ENCODE measurements at regions not wholly inside any gene's neighbourhood (a gene's known extent, or its start where the extent isn't known, plus 50 kb on each side); places are given as distances from the start of the nearest gene placed in this dataset.
"Not testable (repeated sequence)": the region's sequence is repeated elsewhere in the genome, so short reads cannot be mapped to it uniquely, and the experiment has no call there.

DNA sequence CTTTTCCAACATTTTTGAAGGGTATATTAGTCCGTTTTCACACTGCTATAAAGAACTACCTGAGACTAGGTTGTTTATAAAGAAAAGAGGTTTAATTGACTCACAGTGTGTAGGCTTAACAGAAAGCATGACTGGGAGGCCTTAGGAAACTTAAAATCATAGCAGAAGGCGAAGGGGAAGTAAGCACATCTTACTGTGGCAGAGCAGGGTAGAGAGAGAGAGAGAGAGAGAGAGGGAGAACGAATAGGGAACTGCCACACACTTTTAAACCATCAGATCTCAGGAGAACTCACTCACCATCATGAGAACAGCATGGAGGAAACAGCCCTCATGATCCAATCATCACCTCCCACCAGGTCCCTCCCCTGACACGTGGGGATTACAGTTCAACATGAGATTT is 420.3 kb downstream of the SOCS6 start:
- no peak for DNase-seq (ENCODE audit: low read depth)
- no peak overlapping the region for H3K4me3 ChIP-seq (ENCODE audit: low read depth, low read length)
- TF ChIP-seq CTCF (IDR thresholded peaks at IDR 0.05; ENCODE audit: low read depth, low read length, missing control alignments): no peak

- TF ChIP-seq CTCF (IDR thresholded peaks at IDR 0.05; ENCODE audit: low read depth, low read length, missing control alignments): no peak
- no peak for DNase-seq (ENCODE audit: low read depth)
- H3K4me3 ChIP-seq (ENCODE audit: low read depth, low read length): no peak overlapping the region
Observed at GRCh38 chr18:70705831-70706416, 417.1 kb downstream of the SOCS6 start.

DNA sequence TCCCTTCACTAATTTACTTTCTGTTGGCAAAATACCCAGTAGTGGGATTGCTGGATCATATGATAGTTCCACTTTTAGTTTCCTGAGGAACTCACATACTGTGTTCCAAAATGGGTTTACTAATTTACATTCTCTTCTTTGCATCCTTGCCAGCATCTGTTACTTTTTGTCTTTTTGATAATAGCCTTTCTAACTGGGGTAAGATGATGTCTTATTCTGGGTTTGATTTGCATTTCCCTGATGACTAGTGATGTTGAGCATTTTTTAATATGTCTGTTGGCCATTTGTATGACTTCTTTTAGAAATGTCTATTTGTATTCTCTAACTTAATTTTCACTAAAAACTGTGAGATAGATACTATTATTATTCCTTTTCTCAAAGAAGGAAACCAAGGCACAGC is 411.7 kb downstream of the SOCS6 start:
- H3K4me3 ChIP-seq (ENCODE audit: low read depth, low read length): no peak overlapping the region
- no peak for DNase-seq (ENCODE audit: low read depth)
- TF ChIP-seq CTCF (IDR thresholded peaks at IDR 0.05; ENCODE audit: low read depth, low read length, missing control alignments): no peak

DNA sequence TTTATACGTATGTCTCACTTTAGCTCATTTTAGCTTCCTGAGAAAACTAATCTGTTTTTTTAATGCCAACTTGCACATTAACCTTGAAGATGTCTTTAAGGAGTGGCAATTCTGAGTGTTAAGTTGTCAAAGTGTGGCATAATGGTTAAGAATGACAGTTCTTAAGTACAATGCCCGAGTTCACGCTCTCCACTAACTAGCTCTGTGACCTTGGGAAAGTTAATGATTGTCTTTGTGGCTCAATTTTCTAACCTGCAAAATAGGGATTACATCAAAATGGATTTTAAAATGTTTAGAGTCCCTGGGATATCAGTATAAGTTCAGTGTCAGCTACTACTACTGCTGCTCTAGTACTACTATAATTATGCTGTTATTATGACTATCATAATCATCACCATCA is 409.7 kb downstream of the SOCS6 start:
- no peak for DNase-seq (ENCODE audit: low read depth)
- H3K4me3 ChIP-seq (ENCODE audit: low read depth, low read length): no peak overlapping the region
- TF ChIP-seq CTCF (IDR thresholded peaks at IDR 0.05; ENCODE audit: low read depth, low read length, missing control alignments): no peak

DNA sequence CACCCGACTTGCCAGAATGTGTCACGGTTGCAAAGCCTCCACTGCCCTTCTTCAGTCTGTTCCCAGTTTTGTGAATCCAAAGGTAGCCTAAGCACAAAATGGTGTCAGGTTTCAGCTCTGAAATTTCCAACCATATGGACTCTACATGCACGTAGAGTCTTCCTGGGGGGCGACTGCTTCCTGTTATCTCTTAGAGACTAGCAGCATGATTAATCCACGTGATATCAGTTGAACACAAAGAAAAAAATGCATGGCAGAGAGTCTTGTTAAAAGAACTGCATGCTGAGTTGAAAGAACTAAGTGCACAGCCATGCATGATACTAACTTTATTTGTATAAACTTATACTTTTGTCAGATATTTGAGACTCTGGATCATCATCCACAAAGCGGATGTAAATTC is 404.4 kb downstream of the SOCS6 start:
- no peak for TF ChIP-seq CTCF (IDR thresholded peaks at IDR 0.05; ENCODE audit: low read depth, low read length, missing control alignments)
- H3K4me3 ChIP-seq (ENCODE audit: low read depth, low read length): no peak overlapping the region
- no peak for DNase-seq (ENCODE audit: low read depth)

- not testable (repeated sequence) for DNase-seq (ENCODE audit: low read depth); H3K4me3 ChIP-seq (ENCODE audit: low read depth, low read length)
Observed at GRCh38 chr18:70689765-70690164, 400.9 kb downstream of the SOCS6 start.

- DNase-seq (ENCODE audit: low read depth): no peak
- H3K4me3 ChIP-seq (ENCODE audit: low read depth, low read length): no peak overlapping the region
- TF ChIP-seq CTCF (IDR thresholded peaks at IDR 0.05; ENCODE audit: low read depth, low read length, missing control alignments): no peak
Observed at GRCh38 chr18:70688286-70688685, 399.4 kb downstream of the SOCS6 start.
